Middle frontal gyrus (tissue), 1 donor: ENCODE measurements at regions not wholly inside any gene's neighbourhood (a gene's known extent, or its start where the extent isn't known, plus 50 kb on each side); places are given as distances from the start of the nearest gene placed in this dataset.

ENCODE experiments used
- DNase-seq: peaks from one replicate; pipeline ENCODE4 v3.0.0-alpha.2; 2015; ENCODE audit warnings: low spot score; ENCODE audit errors: extremely low spot score

DNA sequence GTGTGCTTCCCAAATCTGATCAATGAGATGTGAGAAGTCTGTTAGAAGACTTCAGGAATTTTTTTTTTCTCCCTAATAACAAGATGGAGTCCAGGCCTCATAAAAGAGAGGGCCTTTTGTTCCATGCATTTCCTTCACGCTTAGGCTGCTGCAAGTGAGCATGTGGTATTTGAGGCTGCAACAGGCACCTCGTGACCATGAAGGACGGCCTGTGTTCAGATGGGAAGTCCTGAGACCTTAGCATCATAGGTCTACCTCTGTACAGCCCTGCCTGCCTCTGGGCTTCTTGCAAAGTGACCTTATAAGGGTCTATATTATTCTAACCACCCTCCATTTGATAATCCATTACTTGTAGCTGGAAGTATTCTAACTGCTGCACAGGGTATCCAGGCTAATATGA, 86.6 kb downstream of the BOD1 start:
- DNase-seq, result no peak

DNA sequence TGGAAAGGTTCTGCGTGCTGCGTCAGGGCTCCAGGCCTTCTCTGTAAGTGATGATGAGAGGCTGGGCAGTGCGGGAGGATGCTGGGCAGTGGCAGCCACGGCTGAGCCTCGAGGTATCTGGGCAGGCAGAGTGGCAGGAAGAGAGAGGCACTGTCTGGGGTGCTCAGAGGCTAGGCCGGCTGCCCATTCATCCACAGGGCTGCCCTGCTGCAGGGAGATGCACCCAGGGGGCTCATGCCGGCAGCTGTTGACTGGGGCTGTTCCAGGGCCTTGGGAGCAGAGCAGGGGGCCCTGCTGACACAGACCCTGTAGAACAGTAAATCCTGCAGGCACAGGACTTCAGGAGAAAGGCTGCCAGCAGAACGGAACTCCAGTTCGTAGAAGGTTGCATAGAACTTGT, 88.8 kb downstream of the BOD1 start:
- DNase-seq, result no peak

DNA sequence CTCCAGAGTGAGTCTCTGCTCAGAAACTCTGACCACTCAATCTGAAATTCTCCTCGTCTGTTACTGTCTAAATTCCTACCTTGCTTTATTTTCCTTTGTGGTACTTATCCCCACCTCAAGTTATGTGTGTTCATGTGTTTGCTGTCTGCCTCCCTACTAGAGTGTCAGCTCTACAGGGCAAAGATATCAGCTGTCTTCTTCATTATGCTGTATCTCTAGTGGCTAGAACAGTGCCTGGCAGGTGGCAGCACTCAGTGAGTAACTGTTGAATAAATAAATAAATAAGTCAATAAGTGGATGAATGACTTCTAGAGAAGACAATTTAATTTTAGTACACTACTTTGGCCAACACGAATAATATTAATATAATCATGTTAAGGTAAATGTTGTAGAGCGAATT, 92.3 kb downstream of the BOD1 start:
- no peak for DNase-seq

- DNase-seq, result no peak
Observed at GRCh38 chr5:173523388-173523787, 93.1 kb downstream of the BOD1 start.

DNA sequence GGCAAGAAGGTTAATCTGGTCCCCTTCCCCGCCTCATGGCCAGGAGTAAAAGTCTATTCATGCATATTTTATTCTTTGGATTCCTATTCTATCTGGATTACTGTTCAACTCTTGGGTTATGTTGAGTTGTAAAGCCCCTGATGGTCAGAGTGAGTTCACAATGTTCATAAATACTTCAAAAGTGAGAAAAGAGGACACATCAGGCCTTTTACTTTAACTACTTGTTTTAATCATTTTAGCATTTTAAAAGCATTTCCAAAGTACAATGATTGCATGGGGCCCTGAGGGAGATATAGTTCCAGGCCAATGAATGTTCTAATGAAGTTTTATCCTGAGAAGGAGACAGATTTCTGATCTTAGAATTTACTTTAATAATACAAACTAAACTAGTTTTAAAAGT, 93.9 kb downstream of the BOD1 start:
- no peak for DNase-seq

GRCh38 chr5:173518856-173519255, 97.6 kb downstream of the BOD1 start:
- no peak for DNase-seq

GRCh38 chr5:173517648-173518047, 98.8 kb downstream of the BOD1 start:
- DNase-seq, result no peak

GRCh38 chr5:173515526-173515925, 100.9 kb downstream of the BOD1 start:
- no peak for DNase-seq

GRCh38 chr5:173514661-173515060, 101.8 kb downstream of the BOD1 start:
- no peak for DNase-seq

- no peak for DNase-seq
Observed at GRCh38 chr5:173513521-173513991, 102.9 kb downstream of the BOD1 start.

DNA sequence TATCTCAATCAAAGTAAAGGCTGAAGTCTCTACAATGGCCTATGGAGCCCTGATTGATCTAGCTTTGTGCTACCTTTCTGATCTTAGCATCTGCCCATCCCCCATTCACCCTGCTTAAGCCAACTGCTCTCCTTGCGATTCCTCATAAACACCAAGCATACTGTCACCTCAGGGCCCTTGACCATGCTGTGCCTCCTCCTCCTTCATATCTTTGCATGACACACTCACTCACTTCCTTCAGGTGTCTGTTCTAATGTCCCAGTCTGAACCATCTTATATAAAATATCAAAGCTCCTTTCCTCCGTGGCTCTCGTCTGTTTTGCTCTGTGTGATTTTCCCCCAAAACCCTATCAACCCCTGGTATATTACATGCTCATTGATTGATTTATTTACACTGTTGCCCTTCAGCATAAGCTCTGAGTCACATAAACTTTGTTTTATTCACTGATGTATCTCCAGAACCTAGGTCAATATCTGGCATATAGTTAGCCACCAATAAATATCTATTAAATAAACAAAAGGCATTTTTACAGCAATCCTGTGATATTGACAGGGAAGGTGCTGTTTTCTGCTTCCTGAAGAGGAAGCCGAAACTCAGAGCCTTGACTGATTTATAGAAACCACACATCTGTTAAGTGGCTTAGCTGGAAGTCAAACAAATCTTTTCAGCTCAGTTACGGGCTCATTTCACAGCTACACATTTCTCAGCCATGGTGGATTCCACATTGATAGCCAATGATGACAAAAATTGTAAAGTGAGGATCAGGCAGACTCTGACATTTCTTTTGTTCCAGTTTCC, 103.6 kb downstream of the BOD1 start:
- DNase-seq, result no peak

DNA sequence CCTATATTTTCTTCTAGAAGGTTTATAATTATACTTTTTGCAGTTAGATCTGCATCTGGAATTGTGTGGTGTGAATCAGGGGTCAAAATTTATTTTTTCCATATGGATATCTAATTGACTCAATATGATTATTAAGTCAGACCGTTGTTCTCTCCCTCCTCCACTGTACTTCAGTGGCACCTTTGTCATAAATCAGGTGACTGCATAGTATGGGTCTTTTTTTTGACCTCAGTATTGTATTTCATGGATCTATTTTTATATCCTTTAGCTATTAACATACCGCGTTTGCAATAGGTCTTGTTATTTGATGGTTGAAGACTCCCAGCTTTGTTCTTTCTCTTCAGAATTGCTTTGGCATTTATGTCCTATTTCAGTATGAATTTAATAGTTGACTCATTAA, 107.4 kb downstream of the BOD1 start:
- no peak for DNase-seq

GRCh38 chr5:173507171-173507570, 109.3 kb downstream of the BOD1 start:
- DNase-seq, result no peak

DNA sequence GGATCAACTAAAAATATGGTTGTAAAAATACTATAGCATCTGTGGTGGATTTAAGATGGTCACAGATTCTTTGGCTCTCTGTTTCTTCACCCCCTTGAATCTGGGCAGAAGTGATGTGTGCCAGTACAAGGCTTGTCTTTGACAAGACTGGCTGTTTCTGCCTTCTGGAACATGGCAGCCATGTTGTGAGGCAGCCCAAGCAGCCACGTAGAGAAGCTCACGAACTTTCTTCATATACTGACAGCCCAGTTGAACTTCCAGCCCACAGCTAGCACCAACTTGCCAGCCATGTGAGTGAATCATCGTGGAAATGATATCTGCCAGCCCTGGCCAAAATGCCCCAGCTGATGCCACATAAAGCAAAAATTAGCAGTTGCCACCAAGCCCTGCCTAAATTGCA, 110.8 kb downstream of the BOD1 start:
- DNase-seq, result no peak

GRCh38 chr5:173501922-173502321, 114.5 kb downstream of the BOD1 start:
- no peak for DNase-seq

DNA sequence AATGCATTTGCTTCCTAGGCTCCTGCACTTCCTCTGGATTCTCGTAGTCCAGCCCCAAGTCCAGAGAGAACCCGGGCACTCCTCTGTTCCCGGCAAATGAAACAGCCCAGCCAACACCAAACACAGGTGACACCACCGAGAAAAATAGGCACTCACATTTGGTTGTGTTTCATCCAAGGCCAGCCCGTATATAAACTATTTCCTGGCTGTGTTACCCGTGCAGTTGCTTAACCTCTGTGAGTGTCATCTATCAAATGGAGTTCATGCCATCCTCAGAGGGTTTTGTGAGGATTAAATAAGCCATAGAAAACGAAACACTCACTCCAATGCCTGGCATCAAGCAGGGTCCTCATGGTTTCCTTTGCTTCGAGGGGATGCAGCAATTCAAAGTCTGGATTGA, 115.2 kb downstream of the BOD1 start:
- DNase-seq, result no peak

- no peak for DNase-seq
Observed at GRCh38 chr5:173500213-173500560, 116.3 kb downstream of the BOD1 start.

GRCh38 chr5:173499471-173500212, 116.8 kb downstream of the BOD1 start:
- no peak for DNase-seq

GRCh38 chr5:173498739-173499470, 117.5 kb downstream of the BOD1 start:
- no peak for DNase-seq

DNA sequence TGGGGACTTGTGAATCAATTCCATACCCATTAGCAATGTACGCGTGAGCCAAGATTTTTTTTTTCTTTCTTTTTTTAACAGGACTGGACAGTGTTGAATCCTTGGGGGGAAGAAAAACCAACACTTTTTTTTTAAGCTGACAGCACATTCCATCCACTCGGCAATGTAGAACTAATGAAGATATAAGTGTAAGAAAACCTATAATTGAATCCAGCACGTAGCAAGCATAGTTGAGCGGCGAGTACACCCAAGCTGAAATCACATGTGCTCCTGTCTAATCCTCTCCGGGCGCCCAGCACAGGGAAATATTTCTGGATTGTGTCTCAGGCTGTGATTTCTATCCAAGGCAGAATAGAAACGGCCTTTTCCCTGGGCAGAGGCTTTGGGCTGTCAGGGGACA, 118.2 kb downstream of the BOD1 start:
- no peak for DNase-seq

DNA sequence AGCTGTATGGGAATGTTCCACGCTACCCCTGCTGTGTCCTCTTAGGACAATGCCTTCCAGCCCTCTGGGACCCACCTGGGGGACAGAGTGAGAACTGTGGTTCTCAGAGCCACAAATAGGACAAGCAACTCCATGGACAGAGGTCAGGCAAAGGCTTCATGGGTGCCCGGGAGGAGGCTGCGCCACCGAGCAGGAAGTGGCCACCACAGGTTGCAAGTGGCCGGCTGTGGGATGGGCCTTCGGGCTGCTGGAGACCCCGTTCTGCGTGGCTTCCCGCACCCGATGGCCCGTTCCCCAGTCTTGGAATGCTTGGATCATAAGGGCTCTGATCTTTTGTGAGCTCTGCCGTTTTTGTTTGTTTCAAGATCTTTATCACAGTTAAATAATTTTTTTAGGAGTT, 118.8 kb downstream of the BOD1 start:
- no peak for DNase-seq

GRCh38 chr5:173496883-173497255, 119.6 kb downstream of the BOD1 start:
- DNase-seq, result no peak
